ENCODE measurements at regions not wholly inside any gene's neighbourhood (a gene's known extent, or its start where the extent isn't known, plus 50 kb on each side); places are given as distances from the start of the nearest gene placed in this dataset.

DNA sequence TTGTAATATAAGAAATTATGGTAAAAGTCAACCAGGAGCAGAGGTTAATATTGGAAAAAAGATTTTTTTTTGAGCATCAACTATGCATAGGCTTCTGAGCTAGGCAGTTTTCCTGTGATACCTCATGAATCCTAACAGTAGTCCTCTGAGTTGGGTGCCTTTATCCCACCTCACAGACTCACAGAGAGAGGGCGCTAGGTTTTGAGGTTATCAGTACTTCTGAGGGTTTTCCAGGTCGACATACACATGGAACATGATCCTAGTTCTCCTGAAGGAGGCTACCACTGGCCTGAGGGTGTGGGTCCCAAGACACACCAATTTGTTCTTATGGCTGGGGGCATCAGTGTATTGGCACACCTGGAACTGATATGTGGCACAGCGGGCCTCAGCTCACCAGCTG, 358.8 kb upstream of the JAG1 start:
- H4K20me1 ChIP-seq (replicated peaks in 1 of 2; ENCODE audit: control insufficient read depth in 1 of 2, insufficient read depth in 2 of 2, low read length in 2 of 2): no peaks in the 10 kb centered on the region
- no peaks in the 10 kb centered on the region for H3K27me3 ChIP-seq (replicated peaks in 1 of 4; ENCODE audit: control insufficient read depth in 3 of 4, extremely low read depth in 1 of 4, insufficient read depth in 3 of 4, low read length in 3 of 4)
- DNase-seq (ENCODE audit: low read depth in 1 of 2, low spot score in 2 of 2): no peak
- no peak overlapping the region for H3K14ac ChIP-seq (ENCODE audit: insufficient read length)
- H3K4me1 ChIP-seq (replicated peaks in 1 of 4; ENCODE audit: control insufficient read depth in 3 of 4, insufficient read depth in 4 of 4, low read length in 3 of 4): no peaks in the 10 kb centered on the region
- no peak overlapping the region for H2AFZ ChIP-seq (ENCODE audit: low read length)
- H3K23me2 ChIP-seq (ENCODE audit: low read depth, low read length): peaks cover 7% of the 10 kb centered on the region; the same call in 1 of the 2 replicates
- no peak overlapping the region for H2AK5ac ChIP-seq (ENCODE audit: low read depth, low read length)
- H3K9ac ChIP-seq (replicated peaks in 1 of 4; ENCODE audit: extremely low read depth in 1 of 4, low read depth in 3 of 4, low read length in 3 of 4): no peak overlapping the region
- no peak overlapping the region for H3K4me2 ChIP-seq (ENCODE audit: insufficient read depth in 1 of 2, low read depth in 2 of 2, low read length in 2 of 2)
- no peak overlapping the region for H3K27ac ChIP-seq (ENCODE audit: low read depth, low read length)
- no peak overlapping the region for H2BK120ac ChIP-seq (replicated peaks; ENCODE audit: low read depth, low read length)
- no peak overlapping the region for H4K91ac ChIP-seq (replicated peaks; ENCODE audit: insufficient read length, low read length)
- no peak overlapping the region for H3K4ac ChIP-seq (replicated peaks; ENCODE audit: insufficient read length, low read depth, low read length)
- no peak for FAIRE-seq
- H3K9me3 ChIP-seq (ENCODE audit: insufficient read depth in 2 of 2, low read depth in 1 of 2, low read length in 1 of 2): no peaks in the 10 kb centered on the region
- no peak overlapping the region for H3K4me3 ChIP-seq (ENCODE audit: extremely low read depth in 1 of 4, insufficient read depth in 2 of 4, low read depth in 3 of 4, low read length in 4 of 4)
- no peak overlapping the region for H4K5ac ChIP-seq (ENCODE audit: insufficient read length, low read depth, low read length)
- no peaks in the 10 kb centered on the region for H3K79me2 ChIP-seq (ENCODE audit: control insufficient read depth in 1 of 2, insufficient read depth in 2 of 2, low read length in 2 of 2)
- H2BK12ac ChIP-seq (ENCODE audit: low read depth, low read length): no peak overlapping the region
- ChIA-PET CTCF (ENCODE audit: partially characterized antibody) (interaction anchor here (0.6 to 2.1 kb wide), 12 partner anchors 9 to 1118 kb away, joined by 3 to 8 read pairs (median 4); no protein-coding TSS in a partner anchor), POLR2A (ENCODE audit: partially characterized antibody) (no interaction called here)
- H3K18ac ChIP-seq (ENCODE audit: extremely low read depth, low read length): no peak overlapping the region
- no peak overlapping the region for H4K8ac ChIP-seq (ENCODE audit: extremely low read depth, insufficient read depth, low read length)
- no peak overlapping the region for H2BK15ac ChIP-seq (ENCODE audit: low read length)
- H3K56ac ChIP-seq (replicated peaks; ENCODE audit: insufficient read length, low read depth, low read length): no peak overlapping the region
- H2BK20ac ChIP-seq (ENCODE audit: low read length): no peak overlapping the region
- 89% methylated on average over 3 of the region's 3 CpGs; no CpG with 5 or more reads in 1 of the 2 experiments for WGBS, 2 experiments (ENCODE audit: extremely low coverage in 1 of 2, insufficient coverage in 1 of 2, insufficient read length in 1 of 2, insufficient replicate concordance in 2 of 2, low coverage in 1 of 2, low lambda C conversion rate in 2 of 2, missing lambda C conversion rate in 1 of 2)
- H3K36me3 ChIP-seq (ENCODE audit: control insufficient read depth in 2 of 4, insufficient read depth in 4 of 4, low read length in 3 of 4): no peaks in the 10 kb centered on the region
- no peak overlapping the region for H3K23ac ChIP-seq (ENCODE audit: insufficient read length)
- H3K79me1 ChIP-seq (ENCODE audit: low read depth, low read length): no peaks in the 10 kb centered on the region
- H2BK5ac ChIP-seq (ENCODE audit: low read depth, low read length): no peak overlapping the region
- TF ChIP-seq JUN (IDR thresholded peaks at IDR 0.05; ENCODE audit: low read depth, low read length) (no peak), RXRA (IDR thresholded peaks at IDR 0.05; ENCODE audit: insufficient read depth, low read depth, low read length) (no peak), GTF2F1 (IDR thresholded peaks at IDR 0.05; ENCODE audit: borderline replicate concordance, low read depth, low read length) (no peak), CREB1 (IDR thresholded peaks at IDR 0.05) (no peak), ZNF274 (IDR thresholded peaks at IDR 0.05; ENCODE audit: borderline replicate concordance, extremely low read depth, low read length) (no peak), NRF1 (IDR thresholded peaks at IDR 0.05; ENCODE audit: low read depth, low read length) (no peak)
- TF ChIP-seq, protein P1, sequence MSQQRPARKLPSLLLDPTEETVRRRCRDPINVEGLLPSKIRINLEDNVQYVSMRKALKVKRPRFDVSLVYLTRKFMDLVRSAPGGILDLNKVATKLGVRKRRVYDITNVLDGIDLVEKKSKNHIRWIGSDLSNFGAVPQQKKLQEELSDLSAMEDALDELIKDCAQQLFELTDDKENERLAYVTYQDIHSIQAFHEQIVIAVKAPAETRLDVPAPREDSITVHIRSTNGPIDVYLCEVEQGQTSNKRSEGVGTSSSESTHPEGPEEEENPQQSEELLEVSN (IDR thresholded peaks at IDR 0.05): no peak
- TF ChIP-seq, protein P2, sequence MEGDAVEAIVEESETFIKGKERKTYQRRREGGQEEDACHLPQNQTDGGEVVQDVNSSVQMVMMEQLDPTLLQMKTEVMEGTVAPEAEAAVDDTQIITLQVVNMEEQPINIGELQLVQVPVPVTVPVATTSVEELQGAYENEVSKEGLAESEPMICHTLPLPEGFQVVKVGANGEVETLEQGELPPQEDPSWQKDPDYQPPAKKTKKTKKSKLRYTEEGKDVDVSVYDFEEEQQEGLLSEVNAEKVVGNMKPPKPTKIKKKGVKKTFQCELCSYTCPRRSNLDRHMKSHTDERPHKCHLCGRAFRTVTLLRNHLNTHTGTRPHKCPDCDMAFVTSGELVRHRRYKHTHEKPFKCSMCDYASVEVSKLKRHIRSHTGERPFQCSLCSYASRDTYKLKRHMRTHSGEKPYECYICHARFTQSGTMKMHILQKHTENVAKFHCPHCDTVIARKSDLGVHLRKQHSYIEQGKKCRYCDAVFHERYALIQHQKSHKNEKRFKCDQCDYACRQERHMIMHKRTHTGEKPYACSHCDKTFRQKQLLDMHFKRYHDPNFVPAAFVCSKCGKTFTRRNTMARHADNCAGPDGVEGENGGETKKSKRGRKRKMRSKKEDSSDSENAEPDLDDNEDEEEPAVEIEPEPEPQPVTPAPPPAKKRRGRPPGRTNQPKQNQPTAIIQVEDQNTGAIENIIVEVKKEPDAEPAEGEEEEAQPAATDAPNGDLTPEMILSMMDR (IDR thresholded peaks at IDR 0.05; ENCODE audit: control extremely low read depth in 1 of 3, insufficient read depth in 1 of 3, low read depth in 1 of 3, low read length in 3 of 3): peak in 2 of 3 experiments; percentile 48; a peak in 3 of 4 replicates
- TF ChIP-seq, protein P3, sequence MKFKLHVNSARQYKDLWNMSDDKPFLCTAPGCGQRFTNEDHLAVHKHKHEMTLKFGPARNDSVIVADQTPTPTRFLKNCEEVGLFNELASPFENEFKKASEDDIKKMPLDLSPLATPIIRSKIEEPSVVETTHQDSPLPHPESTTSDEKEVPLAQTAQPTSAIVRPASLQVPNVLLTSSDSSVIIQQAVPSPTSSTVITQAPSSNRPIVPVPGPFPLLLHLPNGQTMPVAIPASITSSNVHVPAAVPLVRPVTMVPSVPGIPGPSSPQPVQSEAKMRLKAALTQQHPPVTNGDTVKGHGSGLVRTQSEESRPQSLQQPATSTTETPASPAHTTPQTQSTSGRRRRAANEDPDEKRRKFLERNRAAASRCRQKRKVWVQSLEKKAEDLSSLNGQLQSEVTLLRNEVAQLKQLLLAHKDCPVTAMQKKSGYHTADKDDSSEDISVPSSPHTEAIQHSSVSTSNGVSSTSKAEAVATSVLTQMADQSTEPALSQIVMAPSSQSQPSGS (IDR thresholded peaks at IDR 0.05; ENCODE audit: low read length): no peak

Data from H1 (cell line).